ENCODE measurements at regions not wholly inside any gene's neighbourhood (a gene's known extent, or its start where the extent isn't known, plus 50 kb on each side); places are given as distances from the start of the nearest gene placed in this dataset.

DNA sequence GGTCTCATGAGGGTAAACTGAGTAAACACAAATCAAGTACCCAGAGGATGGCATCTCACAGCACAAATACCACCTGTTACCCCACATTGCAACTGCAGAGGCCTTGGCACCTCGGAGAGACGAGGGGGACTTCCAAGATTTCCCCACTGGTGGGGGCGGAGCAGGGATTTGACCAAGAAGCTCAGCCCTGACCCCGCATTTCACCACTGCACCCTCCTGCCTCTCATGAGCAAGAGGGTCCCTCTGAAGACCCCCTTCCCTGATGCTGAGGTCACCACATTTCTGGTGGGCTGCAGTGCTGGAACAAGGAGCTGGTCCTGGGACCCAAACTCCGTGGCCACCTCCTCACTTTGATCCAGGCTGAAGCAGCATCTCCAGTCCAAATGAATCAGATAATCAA lies 342.4 kb downstream of the NPHP4 start:
- Histone ChIP-seq H3K36me3 (no peaks in the 10 kb centered on the region), H3K27me3 (no peaks in the 10 kb centered on the region), H3K9me3 (no peaks in the 10 kb centered on the region; the same call in 1 of the 2 replicates), H3K4me3 (no peak overlapping the region)
- no peak for DNase-seq

DNA sequence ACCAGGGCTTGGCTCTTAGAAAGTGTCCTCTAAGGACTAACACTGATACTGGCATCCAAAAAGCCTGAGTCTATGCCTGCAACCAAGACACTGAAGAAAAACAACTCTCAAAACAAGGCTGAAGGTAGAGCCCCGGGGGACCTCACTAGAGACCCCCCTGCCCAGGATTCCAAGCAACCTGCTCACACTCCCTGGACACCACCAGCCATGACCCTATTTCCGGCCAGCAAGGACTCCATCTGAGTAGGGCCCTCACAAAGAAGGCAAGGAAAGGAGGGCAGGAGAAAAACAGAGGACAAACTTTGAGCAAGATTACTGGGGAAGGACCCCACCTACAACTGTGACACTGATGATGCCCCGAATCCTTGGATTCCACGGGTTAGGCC lies 343.1 kb downstream of the NPHP4 start:
- no peak overlapping the region for H3K4me3 ChIP-seq
- no peaks in the 10 kb centered on the region for H3K36me3 ChIP-seq
- H3K27me3 ChIP-seq = no peaks in the 10 kb centered on the region
- H3K9me3 ChIP-seq = no peaks in the 10 kb centered on the region; the same call in 1 of the 2 replicates
- no peak for DNase-seq

DNA sequence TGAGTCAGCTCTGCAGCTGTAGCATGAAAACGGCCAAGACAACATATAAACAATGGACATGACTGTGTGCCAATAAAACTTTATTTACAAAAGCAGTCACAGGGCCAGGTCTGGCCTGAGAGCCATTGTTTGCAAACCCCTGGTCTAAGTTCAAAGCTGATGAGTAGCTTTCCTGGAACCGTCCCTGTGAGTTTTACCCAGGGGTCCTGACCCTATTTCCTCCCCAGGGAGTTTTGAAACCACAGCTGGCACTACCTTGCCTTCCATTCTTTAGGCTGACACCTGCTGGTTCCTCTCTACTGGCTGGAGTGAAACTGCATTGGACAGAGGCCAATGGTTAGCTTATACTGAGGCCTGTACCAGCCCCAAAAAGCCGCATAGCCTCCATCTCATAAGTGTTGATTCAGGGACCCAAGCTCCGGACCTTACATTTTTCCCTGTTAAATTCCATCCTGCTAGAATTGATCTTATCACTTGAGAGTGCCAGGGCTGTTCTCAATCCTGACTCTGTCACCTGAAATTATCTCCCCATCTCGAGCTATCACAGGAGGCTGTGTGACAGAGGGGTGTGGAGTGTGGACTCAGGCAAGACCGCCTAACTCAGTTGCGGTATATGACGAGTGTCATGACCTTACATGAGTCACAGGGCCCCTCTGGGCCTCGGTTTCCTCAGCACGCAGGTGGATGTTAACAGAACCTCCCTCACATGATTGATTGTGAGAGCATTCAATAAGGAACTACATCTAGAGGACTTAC lies 343.6 kb downstream of the NPHP4 start:
- Histone ChIP-seq H3K36me3 (no peaks in the 10 kb centered on the region), H3K4me3 (no peak overlapping the region), H3K27me3 (no peaks in the 10 kb centered on the region), H3K9me3 (no peaks in the 10 kb centered on the region; the same call in 1 of the 2 replicates)
- DNase-seq = peak; percentile 64

DNA sequence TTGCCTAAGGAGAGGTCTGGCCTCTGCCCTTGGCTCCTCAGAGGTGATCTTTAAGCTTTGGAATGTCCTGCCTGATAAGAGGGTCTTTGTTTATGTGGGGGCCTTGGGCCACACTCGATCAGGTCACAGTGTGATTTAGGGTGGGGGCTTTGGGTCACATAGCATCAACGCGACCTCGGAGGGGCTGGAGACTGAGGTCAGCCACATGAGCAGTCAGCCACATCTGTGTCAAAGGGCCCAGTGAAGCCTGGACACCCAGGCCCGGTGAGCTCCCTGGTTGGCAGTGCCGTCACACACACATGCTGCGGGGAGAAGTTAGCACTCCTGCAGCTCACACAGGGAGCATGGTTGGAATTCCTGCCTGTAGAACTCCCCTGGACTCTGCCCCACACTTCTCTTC lies 345.0 kb downstream of the NPHP4 start:
- Histone ChIP-seq H3K27me3 (no peaks in the 10 kb centered on the region), H3K4me3 (no peak overlapping the region), H3K36me3 (no peaks in the 10 kb centered on the region), H3K9me3 (no peaks in the 10 kb centered on the region; the same call in 1 of the 2 replicates)
- no peak for DNase-seq

DNA sequence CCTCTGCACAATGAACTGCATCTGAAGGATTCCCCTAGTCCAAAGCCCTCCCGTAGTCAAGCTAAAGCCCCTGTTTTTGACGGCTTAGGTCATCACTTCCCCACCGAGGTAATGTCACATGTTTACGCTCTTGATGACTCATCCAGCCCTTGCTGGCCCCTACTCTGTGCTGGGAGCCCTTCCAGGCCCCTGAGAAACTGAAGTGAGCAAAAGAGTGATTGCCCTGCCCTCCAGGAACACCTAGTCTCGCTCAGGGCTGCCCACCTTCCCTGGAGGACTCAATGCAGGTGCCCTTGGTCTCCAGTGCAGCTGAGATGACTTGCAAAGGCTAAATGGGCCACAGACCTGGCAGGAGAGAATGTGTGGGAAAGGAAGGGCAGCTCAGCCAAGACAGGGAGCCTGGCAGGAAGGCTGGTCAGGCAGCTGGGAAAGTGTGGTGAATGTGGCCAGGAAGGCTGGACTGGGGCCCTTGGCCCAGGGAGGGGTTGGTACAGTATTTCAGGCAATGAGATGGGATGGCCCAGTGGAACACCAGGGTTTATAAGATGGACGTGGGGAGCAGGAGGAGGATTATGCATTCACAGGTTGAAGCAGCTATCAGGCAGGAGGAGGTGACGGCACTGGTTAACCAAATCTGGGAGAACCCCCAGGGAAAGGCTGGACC lies 345.6 kb downstream of the NPHP4 start:
- H3K9me3 ChIP-seq = no peaks in the 10 kb centered on the region; the same call in 1 of the 2 replicates

DNA sequence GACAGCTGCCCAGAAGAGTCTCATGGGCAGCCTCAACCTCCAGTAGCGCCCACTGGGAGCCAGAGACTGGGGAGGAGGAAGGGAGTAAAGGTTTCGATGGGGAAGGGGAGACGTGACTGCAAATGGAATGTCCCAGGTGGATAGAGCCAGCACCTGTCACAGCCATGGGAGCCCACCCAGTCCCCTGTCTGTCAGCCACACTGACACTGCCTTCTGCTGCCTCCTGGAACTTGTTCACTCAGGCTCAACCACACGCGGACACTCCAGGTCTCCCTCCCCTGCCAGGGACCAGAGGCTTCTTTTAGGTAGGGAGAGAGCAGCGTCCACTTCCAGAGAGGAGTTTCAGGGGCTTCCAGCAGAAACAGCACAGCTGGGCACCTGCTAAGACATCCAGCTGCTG lies 346.3 kb downstream of the NPHP4 start:
- DNase-seq = no peak
- Histone ChIP-seq H3K9me3 (no peaks in the 10 kb centered on the region; the same call in 1 of the 2 replicates), H3K27me3 (no peaks in the 10 kb centered on the region; the same call in 1 of the 2 replicates), H3K36me3 (no peaks in the 10 kb centered on the region), H3K4me3 (no peak overlapping the region)

More for the DNA sequence above, 345.6 kb downstream of the NPHP4 start:
- DNase-seq = peak; percentile 38
- H3K36me3 ChIP-seq = no peaks in the 10 kb centered on the region
- H3K4me3 ChIP-seq = no peak overlapping the region
- no peaks in the 10 kb centered on the region for H3K27me3 ChIP-seq

DNA sequence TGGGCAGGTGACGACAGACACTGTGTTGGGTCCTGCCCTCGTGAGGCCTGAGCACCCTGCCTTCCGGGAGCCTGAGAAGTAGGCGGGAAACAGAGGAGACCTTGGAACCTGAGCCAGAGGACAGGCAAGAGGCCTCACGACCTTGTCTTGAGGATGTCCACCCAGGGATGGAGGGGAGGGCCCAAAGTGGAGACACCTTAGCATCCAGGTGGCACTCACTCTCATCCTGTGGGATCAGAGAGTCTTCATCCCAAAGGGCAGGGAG lies 347.2 kb downstream of the NPHP4 start:
- Histone ChIP-seq H3K9me3 (no peaks in the 10 kb centered on the region; the same call in 1 of the 2 replicates), H3K36me3 (no peaks in the 10 kb centered on the region)
- no peak for DNase-seq

DNA sequence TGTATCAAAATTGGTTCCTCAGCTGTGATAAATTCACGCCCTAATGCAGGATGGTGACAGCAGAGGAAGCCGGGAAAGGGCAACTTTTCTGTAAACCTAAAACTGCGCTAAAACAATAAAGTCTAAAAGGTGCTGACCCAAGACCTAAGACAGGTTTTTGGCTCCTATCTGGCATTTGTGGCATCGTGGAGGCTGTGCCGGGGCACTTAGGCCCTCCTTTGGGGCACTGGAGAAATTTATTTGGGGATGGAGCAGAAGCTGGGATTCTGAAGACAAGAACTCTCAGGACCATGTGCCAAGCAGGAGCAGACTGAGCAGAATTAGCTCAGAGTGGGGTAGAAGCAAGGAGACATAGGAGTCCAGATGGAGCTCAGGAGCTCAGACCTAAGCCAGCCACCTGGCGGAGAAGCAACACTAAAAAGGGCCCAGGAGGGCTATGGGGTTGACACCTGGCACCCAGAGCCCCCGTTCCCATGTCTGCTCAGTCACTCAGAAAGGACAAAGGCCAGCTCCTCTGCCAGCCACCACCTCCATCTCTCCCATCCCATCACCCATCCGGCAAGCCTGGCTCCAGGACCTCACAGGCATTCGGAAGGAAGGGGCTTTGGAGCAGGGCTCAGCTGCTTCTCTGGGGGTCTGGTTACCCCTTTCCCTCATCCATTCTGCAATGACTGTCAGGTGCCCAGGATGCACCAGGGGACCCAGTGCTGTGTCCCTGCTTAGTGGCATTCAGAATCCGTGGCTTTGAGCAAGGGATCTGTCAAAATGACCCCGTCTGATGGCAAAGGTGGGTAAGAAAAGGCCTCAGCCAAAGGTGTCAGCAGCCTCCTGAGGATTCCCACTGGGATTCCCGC lies 347.7 kb downstream of the NPHP4 start:
- DNase-seq = no peak
- Histone ChIP-seq H3K27me3 (no peaks in the 10 kb centered on the region; the same call in 1 of the 2 replicates), H3K9me3 (no peaks in the 10 kb centered on the region; the same call in 1 of the 2 replicates), H3K4me3 (no peak overlapping the region), H3K36me3 (no peaks in the 10 kb centered on the region)

More for the DNA sequence above, 347.2 kb downstream of the NPHP4 start:
- H3K27me3 ChIP-seq = no peaks in the 10 kb centered on the region; the same call in 1 of the 2 replicates
- H3K4me3 ChIP-seq = no peak overlapping the region

DNA sequence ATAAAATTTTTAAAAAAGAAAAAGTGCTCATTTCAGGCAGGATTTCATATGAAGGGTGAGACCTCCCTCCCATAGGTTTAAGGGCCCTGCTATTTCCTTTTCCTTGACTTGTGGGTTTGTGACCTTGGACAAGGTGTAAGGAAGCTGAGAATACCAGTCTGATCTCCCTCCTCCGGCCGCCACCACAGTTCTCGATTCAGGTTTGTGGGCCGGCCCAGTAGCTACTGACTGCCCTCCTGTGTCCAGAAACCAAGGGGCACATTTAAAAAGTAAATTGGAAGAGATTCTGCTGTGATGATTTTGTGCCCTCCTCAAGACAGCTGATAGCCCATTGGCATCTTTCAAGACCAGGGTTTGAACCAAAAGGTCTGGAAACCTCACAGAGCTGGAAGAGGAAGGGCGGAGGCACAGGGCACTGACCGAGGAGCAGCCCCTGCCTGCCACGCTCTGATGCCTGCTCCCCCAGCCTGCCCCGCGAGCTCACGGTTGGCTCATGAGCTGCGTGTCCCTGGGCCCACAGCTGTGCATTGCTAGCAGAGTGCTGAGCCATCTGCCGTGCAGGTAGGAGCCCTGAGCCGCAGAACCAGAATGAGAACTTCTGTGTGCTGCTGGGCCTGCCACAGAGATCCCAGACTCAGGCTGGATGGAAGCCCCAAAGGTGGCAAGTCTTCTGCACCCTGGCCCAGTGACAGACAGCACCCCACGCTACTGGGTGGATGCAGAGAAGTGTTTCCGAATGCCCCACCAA lies 348.7 kb downstream of the NPHP4 start:
- Histone ChIP-seq H3K9me3 (no peaks in the 10 kb centered on the region; the same call in 1 of the 2 replicates), H3K27me3 (no peaks in the 10 kb centered on the region; the same call in 1 of the 2 replicates), H3K4me3 (no peak overlapping the region), H3K36me3 (no peaks in the 10 kb centered on the region)
- DNase-seq = no peak

DNA sequence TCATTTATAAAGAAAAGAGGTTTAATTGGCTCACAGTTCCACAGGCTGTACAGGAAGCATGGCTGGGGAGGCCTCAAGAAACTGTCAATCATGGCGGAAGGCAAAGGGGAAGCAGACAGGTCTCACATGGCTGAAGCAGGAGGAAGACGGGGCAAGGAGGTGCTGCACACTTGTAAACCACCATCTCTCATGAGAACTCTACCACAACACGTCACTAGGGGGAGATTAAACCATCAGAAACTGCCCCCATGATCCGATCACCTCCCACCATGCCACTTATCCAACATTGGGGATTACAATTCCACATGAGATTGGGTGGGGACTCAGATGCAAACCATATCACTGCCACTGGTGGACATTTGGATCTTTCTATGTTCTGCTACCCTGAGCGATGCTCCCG lies 351.4 kb downstream of the NPHP4 start:
- Histone ChIP-seq H3K27me3 (peaks cover 5% of the 10 kb centered on the region; the same call in 1 of the 2 replicates), H3K36me3 (no peaks in the 10 kb centered on the region), H3K9me3 (no peaks in the 10 kb centered on the region), H3K4me3 (no peak overlapping the region)
- no peak for DNase-seq

DNA sequence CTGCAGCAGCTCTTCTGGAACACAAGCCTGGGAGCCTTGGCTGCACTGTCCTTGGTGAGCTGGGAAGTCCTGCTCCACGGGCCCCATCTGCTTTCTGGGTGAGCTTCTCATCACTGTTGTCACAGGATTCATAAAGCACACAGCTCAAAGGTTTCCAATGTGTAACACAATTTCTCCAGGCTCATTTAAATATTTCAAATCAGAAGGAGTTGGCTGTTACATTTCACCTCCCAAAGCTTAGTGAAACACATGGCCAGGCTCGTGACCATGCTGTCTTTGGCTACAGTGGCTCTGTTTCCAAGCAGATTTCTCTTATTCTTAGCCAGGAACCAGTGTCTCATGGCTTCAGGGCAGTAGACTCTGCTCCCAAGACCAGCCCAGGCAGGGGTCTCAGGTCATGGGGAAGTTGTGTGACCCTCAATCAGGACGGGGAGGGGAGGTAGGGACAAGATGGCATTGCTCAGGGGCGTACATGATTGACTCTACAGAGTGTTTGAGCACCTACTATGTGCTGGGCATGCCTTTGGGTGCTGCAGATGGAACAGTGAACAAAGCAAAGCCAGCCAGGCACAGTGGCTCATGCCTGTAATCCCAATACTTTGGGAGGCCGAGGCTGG lies 353.0 kb downstream of the NPHP4 start:
- Histone ChIP-seq H3K27me3 (peaks cover 5% of the 10 kb centered on the region; the same call in 1 of the 2 replicates), H3K9me3 (no peaks in the 10 kb centered on the region), H3K36me3 (no peaks in the 10 kb centered on the region), H3K4me3 (no peak overlapping the region)
- DNase-seq = no peak

DNA sequence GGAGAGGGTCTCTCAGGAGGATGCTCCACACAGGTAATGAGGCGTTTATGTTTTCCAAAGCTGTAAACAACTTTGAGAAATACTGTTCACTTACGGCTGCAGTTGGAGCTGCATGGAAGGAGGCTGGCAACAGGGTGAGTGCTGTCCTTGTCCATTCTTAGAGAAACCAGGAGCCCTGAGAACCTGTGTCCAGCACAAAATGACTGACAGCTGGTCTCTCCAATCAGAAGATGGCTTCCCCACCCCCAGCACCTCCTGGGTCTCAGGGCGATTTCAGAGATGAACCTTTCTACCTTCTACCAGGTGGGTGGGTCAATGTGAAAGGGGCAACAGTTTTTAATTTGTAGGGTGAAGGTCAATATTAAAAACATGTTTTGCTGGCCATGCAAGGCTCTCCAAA lies 353.6 kb downstream of the NPHP4 start:
- Histone ChIP-seq H3K4me3 (no peak overlapping the region), H3K27me3 (peaks cover 5% of the 10 kb centered on the region; the same call in 1 of the 2 replicates), H3K36me3 (no peaks in the 10 kb centered on the region), H3K9me3 (no peaks in the 10 kb centered on the region)
- no peak for DNase-seq

DNA sequence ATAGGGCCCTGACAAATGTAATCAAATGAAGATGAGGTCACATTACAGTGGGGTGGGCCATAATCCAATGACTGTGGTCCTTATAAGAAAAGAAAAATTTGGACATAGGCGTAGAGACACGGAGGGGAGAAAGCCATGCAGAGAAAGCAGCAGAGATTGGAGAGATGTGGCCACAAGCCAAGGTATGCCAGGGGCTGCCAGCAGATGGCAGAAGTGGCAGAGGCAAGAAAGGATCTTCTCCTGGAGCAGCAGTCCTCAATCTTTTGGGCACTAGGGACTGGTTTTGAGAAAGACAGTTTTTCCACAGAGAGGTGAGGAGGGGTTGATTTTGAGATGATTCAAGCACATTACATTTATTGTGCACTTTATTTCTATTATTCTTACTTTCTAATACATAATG lies 355.1 kb downstream of the NPHP4 start:
- DNase-seq = peak; percentile 44
- peaks cover 5% of the 10 kb centered on the region; the same call in 1 of the 2 replicates for H3K27me3 ChIP-seq
- H3K9me3 ChIP-seq = no peaks in the 10 kb centered on the region

DNA sequence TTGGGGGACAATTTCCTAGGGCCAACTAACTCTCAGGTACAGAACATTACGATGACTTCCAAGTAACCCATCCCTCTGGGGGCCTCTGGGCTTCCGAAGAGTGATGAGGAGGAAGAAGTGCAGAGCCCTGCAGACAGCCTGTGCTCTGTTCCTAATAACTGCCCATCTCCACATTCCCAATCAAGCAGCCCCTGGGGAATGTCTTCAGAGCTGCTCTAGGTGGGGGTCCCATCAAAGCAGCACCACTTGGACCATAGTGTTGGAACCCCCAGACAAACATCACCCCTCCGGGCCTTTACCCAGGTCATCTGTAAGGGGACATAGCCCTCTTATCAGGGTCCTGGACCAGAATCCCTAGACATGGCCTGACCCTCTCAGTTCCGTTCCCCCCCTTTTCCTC lies 357.3 kb downstream of the NPHP4 start:
- no peak for DNase-seq
- Histone ChIP-seq H3K9me3 (no peaks in the 10 kb centered on the region), H3K4me3 (no peak overlapping the region), H3K36me3 (no peaks in the 10 kb centered on the region), H3K27me3 (0 out of 2 replicates have a peak, but pooled peaks cover 5% of the 10 kb centered on the region)

More for the DNA sequence above, 355.1 kb downstream of the NPHP4 start:
- no peaks in the 10 kb centered on the region for H3K36me3 ChIP-seq
- no peak overlapping the region for H3K4me3 ChIP-seq

DNA sequence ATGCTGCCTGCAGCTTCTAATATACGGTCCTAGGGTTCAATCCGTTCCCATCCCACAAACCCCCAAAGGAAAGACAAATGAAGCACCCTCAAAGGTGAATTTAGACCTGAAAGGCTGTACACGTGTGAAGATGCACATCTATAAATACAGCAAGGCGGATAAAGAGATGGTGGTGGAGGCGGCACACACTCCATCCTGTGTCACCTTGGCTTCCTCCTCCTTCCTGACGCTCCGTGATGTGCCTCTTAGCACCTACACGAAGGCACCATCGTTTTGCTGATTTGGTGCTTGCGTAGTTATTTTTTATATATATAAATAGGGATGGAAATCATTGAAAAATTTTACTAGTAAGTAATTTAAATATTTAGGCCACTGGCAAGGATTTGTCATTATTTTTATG lies 359.4 kb downstream of the NPHP4 start:
- no peak for DNase-seq
- H3K27me3 ChIP-seq = 0 out of 2 replicates have a peak, but pooled peaks cover 5% of the 10 kb centered on the region
- H3K9me3 ChIP-seq = no peaks in the 10 kb centered on the region
- no peaks in the 10 kb centered on the region for H3K36me3 ChIP-seq
- no peak overlapping the region for H3K4me3 ChIP-seq

DNA sequence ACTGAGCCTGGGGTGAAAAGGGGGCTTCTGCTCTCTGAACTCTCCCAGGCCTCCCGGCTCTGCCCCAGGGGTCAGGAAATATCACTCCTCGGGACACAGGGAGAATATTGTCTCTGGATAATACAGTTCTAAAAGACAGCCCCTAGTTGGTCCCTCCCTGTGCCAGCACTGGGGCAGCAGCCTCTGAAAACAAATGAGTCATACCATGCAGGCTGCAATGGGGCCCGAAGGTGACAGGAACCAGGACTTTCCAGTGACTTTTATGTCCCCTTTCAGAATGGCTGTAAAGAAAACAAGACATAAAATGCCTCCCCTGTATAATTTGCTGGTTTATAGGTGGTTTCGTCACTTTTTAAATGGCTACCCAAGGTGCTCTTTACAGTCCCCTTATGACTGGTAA lies 360.0 kb downstream of the NPHP4 start:
- H3K9me3 ChIP-seq = no peaks in the 10 kb centered on the region
- H3K36me3 ChIP-seq = no peaks in the 10 kb centered on the region
- no peak for DNase-seq
- H3K27me3 ChIP-seq = 0 out of 2 replicates have a peak, but pooled peaks cover 5% of the 10 kb centered on the region
- no peak overlapping the region for H3K4me3 ChIP-seq
